ENCODE measurements at regions not wholly inside any gene's neighbourhood (a gene's known extent, or its start where the extent isn't known, plus 50 kb on each side); places are given as distances from the start of the nearest gene placed in this dataset.

GRCh38 chr6:10042280-10042679, 372.6 kb downstream of the TFAP2A start:
- TF ChIP-seq, protein P1, sequence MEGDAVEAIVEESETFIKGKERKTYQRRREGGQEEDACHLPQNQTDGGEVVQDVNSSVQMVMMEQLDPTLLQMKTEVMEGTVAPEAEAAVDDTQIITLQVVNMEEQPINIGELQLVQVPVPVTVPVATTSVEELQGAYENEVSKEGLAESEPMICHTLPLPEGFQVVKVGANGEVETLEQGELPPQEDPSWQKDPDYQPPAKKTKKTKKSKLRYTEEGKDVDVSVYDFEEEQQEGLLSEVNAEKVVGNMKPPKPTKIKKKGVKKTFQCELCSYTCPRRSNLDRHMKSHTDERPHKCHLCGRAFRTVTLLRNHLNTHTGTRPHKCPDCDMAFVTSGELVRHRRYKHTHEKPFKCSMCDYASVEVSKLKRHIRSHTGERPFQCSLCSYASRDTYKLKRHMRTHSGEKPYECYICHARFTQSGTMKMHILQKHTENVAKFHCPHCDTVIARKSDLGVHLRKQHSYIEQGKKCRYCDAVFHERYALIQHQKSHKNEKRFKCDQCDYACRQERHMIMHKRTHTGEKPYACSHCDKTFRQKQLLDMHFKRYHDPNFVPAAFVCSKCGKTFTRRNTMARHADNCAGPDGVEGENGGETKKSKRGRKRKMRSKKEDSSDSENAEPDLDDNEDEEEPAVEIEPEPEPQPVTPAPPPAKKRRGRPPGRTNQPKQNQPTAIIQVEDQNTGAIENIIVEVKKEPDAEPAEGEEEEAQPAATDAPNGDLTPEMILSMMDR (conservative IDR thresholded peaks at IDR 0.05 in 1 of 2, IDR thresholded peaks at IDR 0.05 in 1 of 2; ENCODE audit: extremely low read depth in 1 of 2, insufficient read depth in 1 of 2, low read depth in 1 of 2, low read length in 2 of 2) = no peak
- no peak for TF ChIP-seq EZH2 (IDR thresholded peaks at IDR 0.05; ENCODE audit: borderline replicate concordance, low read length)

Data from mammary epithelial cell (primary cell).